GM18870 (cell line): ENCODE measurements at regions not wholly inside any gene's neighbourhood (a gene's known extent, or its start where the extent isn't known, plus 50 kb on each side); places are given as distances from the start of the nearest gene placed in this dataset.
"Not testable (repeated sequence)": the region's sequence is repeated elsewhere in the genome, so short reads cannot be mapped to it uniquely, and the experiment has no call there.

Experiments
- ATAC-seq: cut with Tn5 transposase; IDR thresholded peaks from one replicate; pipeline ENCODE4 v1.9.1; 2021; ENCODE audit warnings: moderate library complexity; ENCODE audit not compliant: unreplicated experiment

DNA sequence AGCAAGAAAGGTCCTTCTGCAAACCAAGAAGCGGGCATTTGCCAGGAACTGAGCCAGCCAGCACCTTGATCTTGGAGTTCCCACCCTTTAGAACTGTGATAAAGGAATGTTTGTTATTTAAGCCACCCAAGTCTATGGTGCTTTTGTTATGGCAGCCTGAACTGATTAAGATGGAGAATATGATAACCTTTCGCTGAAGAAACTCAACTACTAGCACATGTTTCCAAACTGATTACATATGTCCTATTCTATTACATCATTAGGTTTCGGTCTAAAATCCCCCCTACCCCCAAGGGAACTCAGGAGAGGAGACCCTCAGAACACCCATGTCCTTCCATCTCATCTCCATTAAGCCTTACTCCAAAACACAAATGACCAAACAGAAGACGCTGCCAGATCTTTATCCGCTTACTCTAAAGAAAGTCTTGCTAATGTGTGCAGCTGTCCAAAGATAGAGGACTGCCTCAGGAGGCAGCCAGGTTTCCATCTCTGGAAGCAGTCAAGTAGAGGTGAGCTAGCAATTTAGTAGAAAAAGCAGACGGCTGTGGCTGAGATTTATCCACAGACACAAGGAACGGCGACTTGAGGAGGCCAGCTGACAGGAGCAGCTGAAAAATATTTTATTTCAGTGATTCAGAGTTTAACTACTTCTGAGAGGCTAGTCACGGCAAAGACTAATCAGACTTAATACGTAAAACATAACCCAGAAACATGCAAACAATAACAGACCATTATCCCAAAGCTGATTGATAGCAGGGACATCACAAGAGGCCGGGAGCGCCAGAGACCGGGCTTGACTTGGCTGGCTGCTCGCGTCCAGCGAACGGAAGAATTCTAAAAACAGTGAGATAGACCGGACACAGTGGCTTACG, 611.4 kb upstream of the CDH5 start:
- no peak for ATAC-seq

DNA sequence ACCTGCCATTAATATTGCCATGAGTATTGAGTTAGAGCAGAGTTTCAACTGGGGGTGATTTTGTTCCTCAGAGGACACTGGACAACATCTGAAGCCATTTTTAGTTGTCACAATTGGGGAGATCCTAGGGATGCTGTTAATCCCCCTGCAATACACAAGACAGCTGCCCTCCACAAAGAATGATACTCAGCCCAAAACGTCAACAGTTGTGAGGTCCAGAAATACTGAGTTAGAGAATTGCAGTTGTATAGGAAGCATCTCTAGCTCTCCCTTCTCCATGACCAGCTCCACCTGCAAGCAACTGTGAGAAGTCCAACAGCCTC, 614.0 kb upstream of the CDH5 start:
- no peak for ATAC-seq

DNA sequence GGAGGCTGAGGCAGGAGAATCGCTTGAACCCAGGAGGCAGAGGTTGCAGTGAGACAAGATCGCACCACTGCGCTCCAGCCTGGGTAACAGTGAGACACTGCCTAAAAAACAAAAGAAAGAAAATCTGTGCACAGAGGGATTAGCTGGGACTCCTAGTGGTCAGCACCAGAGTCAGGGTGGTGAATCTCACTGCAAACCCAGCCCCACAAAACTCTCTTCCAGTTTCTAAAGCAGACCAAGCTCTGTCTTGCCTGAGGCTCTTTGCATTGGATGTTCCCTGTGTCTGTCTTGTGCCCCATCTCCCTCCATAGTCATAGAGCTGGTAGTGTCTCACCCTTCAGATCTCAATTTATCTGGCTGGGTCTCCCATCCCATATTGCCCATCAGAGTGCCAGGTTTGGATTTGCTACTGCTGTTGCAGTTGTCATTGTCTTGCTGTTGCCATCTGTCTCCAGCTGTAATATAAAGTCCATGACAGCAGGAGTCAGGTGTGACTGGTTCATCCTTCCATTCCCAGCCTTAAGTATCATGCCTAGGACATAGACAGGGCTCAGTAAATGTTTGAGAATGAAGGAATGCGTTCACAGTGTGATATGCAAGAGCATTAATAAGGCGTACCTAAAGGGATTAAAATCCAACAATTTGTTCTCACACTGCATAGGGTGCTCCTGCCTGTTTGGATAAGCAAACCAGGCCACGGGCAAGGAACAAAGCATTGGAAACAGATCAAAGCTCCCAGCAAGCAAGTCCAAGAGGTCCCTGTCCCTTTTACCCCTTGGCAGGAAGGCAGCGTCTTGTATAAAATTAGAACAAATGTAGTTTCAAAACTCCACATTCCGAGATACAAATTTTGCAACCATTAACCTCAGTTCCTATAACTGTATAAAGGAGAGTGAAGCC, 614.6 kb upstream of the CDH5 start:
- ATAC-seq: no peak

DNA sequence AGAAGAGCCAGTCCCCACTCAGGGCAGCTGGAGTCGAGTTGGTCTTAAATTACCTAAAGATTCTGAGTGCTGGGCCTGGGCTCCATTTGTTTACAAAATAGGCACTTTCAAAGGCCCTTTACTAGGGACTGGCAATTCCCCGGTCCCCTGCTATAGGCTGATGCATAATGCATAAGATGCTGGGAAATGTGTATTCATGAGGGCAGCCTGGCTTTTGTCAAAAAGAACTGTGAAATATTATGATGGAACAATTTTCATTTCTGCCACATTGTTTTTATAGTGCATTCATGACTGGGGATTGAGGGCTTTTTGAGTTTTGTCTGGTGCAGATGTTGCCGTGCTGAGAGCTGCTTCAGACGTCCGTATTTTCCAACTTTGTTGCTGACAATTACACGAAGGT, 617.0 kb upstream of the CDH5 start:
- no peak for ATAC-seq

DNA sequence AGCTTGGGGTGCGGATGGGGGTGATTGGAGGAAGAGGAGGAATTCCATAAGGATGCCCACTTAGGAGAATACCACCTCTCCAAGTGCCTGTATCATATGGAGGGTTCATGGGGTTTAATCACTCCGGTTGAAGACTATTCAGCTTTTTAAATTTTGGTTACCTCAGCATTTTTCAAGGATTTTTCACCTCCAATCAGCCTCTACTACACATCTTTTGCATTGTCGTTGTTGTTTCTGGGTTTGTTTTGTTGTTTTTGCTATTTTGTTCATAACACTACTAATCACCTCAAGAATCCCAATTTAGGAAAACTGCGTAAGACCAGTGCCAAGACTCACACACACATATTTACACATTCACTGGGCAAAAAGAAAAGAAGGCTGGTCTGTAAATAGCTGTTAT, 619.5 kb upstream of the CDH5 start:
- no peak for ATAC-seq

DNA sequence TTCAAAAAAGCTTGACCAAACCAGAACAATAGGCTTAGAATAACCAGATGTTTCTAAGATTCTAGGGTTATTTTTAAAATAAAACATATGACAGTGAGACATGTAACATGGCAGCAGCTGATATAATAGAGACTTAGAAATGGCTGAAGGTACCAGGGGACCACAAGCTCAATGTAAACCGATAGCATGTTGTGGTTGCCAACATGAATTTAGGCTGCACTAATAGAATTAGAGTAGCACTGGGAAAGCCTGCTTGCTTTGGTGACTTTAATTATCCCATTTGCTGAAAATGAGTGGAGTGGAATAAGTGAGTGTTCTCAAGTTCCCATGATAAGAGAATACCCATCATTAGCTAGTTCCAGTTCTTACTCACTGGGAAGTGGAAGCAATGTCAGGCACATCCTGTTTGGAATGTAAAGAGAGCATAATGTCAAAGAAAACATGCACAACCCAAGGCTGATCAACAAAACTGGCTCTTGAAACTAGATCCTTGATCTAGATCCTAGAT, 621.2 kb upstream of the CDH5 start:
- no peak for ATAC-seq

DNA sequence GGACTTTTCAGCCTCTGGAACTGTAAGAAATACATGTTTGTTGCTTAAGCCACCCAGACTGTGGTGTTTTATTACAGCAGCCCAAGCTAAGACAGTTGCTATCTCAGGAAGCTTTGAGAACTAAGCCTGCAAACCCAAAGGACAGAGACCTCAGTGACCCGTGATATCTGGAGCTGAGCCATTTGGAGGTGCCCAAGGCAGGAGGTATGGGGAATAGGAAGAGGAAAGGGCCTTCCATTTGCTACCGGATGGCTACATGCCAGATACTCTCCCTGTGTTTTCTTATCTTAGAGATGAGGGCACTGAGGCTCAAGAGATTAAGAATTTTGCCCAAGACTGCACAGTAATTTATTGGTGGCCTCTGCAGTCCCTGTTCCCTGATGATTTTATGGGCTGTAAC, 622.1 kb upstream of the CDH5 start:
- ATAC-seq: no peak

DNA sequence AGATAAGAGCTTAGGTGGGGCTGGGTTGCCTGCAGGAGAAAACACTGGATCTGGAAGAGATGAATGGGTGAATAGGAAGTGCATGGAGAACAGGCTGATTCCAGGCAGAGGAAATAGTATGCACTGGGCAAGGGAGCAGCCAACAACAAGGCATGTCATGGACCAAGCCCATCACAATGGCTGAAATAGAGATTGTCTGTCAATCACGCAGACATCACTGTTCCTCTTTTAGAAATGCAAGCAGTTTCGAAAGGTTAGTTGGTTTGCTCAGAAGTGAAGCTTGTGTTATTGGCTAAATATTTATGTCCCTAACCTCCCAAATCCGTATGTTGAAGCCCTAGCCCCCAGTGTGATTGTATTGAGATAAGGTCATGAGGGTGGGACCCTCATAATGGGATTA, 621.7 kb upstream of the CDH11 start:
- no peak for ATAC-seq

DNA sequence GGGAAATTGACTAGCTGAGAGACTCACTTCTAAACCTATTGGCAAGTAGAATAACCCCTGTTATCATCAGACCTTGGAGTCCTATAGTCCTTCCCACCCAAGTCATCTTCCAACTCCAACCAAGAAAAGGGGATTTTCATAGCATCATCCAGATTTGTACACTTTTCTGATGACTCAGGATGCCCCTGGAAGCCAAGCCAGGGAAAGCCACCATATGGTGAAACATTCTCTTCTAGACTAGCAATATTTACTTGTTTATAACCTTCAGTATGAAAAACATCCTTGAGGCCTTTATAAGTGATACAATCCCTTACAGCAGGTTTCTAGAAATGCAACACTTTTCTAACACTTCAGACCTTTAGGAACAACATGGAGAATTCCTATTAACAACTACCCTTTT, 618.8 kb upstream of the CDH11 start:
- ATAC-seq: no peak

DNA sequence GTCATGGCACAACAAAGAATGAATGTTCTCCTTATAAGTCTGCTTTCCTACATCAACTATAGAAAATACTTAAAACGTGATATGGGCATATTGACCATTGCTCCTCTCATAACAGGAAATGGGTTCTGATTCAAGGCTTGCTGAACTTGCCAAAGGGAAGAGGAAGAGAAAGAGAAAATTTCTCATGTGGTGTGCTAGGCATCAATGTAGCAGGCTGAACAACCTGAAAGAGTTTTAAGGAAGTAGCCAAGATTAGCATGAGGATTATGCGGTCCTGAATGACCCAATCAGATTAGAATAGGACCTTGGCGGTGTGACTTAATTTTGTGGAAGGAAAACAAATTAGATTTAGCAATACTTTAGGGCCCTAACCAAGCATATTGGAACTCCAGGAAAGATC, 617.7 kb upstream of the CDH11 start:
- no peak for ATAC-seq

DNA sequence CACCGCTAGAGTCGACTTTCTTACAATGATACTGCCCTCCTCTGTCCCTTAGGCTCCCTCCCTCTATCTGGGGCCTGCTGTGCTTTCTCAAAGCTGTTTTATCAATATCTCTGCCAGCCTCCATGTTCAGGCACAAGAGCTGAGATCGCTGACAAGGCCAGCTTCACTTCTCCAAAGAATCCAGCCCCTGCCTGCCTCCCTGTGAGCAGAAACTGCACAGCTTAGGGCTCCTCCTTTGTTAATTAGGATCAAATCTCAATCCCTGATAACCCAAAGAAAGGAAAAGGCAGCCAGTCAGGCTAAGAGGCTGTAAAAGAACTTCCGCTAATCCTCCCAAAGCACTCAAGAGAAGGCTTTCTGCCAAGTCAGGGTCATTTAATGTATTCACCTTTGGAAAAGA, 616.0 kb upstream of the CDH11 start:
- ATAC-seq: no peak

DNA sequence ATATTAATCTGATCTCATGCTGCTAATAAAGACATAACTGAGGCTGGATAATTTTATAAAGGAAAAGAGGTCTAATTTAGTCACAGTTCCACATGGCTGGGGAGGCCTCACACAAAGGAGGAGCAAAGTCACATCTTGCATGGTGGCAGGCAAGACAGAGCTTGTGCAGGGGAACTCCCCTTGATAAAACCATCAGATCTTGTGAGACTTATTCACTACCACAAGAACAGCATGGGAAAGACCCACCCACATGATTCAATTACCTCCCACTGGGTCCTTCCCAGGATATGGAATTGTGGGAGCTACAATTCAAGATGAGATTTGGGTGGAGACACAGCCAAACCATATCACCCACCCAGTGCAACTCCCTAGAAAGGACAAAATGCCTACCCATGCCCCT, 613.8 kb upstream of the CDH11 start:
- ATAC-seq: not testable (repeated sequence)

DNA sequence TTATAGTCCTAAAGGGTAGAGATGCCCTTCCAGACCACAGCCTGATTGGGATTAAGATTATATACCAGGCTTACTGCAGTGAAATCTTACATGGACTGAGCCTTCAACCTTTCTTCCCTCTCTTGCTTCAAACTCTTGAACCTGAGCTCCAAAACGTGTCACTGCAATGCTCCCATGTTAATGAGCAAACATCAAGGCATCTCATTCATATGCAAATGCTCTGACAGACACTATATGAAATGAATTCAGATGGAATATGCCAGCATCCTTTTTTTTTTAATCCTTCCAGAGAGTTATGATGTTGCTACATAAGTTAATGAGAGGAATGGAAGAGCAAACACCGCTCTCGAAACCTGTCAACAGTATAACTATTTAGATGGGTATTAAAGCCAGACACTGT, 611.9 kb upstream of the CDH11 start:
- ATAC-seq: no peak

DNA sequence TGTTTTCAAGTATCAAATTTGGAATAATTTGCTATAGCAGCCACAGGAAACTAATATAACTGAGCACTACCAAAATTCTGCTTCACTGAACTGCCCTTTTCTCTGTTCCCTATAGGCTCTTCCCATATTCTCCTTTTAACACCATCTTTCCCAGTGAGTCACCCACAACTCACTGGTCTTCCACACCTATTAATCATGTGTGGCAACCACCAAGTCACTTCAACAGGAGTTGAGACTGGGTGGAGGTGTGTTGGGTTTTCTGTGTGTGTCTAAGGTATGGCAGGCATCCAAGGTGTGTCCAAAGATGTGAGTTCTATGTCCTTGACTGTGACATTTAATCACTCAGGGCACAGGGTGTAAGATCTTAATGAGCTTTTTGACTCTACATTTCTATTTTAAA, 610.0 kb upstream of the CDH11 start:
- ATAC-seq: no peak

DNA sequence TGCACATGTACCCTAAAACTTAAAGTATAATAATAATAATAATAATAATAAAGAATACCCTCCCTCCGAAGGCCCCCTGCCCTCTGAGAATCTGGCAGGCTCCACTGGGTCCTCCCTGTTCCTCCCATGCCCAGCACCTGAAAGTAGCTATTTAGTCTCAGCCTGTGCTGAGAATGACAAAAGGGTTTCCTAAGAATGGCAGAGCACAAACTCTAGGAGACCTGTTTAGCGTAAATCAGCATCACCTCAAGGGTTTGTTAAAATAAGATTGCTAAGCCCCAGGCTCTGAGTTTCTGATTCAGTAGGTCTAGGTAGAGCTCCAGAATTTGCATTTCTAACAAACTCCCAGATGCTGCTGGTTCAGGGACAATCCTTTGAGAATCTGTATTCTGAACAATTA, 606.8 kb upstream of the CDH11 start:
- ATAC-seq: no peak

DNA sequence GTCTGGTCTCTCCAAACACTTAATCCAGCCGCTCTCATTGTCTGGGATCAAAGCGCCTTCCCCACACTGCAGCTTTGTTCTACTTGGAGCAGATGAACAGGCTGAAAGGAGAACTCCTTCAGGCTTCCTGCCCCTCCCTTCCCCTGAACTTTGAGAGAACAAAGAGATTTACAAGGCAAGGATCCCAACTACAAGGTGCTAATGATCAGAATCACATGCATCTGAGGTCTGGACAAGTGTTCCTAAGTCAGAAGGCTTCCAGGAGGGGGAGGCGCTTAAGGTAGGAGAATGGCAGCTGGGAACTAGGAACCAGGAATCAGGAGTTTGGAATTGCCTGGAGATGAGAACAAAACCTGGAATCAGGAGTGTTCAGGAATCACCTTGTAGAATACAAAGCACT, 606.3 kb upstream of the CDH11 start:
- no peak for ATAC-seq

DNA sequence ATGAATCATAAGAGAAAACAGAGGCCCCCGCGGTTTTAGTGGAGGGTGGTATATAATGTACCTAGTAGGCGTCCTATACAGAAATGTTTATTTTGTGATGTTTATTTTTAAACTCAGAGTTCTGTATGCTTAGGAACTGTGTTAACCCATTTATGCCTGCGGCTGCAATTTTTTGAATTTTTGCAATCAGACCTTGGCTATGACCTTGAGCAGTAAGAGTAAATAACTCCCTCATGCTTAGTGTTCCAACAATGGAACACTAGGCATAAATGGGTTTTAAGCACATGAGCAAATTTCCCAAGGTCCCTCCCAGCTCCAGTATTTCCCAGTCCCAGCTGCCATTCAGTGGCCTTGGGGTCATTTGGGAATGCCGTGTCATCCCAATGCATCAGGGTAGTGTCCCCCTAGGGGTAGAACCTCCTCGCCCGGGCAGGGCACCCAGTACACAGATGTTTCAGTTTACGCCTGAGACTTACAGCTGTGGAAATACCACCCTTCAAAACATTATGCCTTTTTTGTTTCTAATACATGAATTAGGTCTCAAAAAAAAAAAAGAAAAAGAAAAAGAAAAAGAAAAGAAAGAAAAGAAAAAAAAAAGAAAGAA, 605.8 kb upstream of the CDH11 start:
- ATAC-seq: no peak

DNA sequence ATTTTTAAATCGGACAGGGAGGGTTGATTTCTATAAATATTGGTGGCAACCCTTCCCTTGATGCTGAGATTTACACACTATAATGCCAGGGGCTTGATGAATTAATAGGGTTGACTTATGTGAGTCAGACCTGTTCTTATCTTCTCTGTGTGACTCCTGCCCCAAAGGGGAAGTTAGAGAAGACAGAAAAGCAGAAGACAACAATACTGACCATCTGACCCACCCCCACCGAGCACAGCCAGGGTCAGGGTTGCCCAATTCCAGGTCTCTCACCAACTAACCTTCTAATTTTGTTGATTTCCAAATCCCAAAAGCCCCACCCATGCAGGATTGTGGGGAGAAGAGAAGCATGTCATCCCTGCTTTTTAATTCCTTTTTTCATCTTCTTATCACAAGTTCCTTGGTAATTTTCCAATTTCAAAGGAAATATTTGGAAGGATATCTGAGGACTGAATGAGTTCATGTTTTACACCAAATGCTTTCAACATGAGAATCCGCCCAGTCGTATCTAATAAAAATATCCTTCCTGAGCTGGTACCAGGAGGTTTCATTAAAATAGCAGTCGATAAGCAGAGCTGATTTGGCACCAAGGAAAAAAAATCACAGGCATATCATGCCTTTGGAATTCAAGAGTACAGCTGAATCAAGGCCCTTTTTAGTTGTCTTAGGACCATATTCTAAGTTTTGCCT, 603.4 kb upstream of the CDH11 start:
- no peak for ATAC-seq

DNA sequence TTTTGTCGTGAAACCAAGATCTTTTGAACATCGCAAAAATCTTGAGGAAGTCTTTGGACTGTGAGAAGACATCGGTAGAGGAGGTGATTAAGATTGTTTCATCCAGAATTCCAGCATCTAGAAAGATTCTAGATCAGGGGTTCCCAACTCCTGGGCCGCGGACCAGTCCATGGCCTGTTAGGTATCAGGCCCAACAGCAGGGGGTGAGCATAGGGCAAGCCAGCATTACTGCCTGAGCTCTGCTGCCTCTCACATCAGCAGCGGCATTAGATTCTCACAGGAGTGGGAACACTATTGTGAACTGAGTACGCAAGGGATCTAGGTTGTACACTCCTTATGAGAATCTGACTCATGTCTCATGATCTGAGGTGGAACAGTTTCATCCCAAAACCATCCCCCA, 600.6 kb upstream of the CDH11 start:
- ATAC-seq: no peak

DNA sequence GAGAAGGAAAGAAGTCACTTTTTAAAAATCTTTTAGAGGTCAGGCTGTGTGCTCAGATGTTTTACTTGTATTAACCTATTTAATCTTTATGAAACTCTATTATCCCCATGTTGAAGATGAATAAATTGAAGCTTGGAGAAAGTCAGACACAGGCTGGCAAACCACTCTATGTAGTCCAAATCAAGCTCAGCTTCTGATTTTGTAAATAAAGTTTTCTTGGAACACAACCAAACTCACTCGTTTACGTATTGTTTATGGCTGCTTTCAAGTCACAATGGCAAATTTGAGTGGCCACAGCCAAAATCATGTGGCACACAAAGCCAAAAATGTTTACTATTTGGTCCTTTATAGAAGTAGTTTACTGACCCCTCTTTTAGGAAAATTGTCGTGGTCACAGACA, 596.0 kb upstream of the CDH11 start:
- no peak for ATAC-seq
